ENCODE measurements at regions not wholly inside any gene's neighbourhood (a gene's known extent, or its start where the extent isn't known, plus 50 kb on each side); places are given as distances from the start of the nearest gene placed in this dataset.

DNA sequence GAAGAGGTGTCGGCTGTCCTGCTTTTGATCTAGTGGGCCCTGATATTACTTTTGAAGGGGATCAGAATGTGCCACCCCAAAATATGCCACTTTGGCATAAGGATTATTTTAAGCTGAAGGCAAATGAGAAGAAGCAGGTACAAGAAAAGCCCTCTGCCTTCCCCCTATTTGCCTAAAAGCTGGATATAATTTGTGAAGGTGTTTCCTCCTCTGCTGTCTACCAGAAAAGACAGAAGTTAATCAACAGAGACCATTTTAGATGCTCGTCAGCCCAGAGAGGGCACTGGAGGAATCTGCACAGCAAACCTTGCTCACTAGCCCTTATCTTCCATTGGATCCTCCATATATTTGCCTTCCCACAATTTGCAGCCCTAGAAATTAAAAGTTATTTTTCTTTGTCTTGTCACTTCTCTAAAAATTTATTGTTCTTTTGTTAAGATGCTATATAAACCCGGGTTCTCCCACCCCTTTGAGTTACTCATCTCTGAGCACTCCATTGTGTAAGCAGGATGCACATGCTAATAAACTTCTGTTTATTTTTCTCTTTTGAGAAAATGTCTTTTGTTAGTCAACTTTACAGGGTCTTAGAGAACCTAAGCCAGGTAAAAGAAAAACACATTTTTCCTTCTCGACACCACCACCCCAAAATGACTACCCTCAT, 163.2 kb upstream of the SLC1A4 start:
- TF ChIP-seq POLR2A (IDR thresholded peaks at IDR 0.05) (no peak), CTCF (IDR thresholded peaks at IDR 0.05) (no peak), EP300 (IDR thresholded peaks at IDR 0.05) (no peak)
